Right lobe of liver (tissue), 6 donors: ENCODE measurements at regions not wholly inside any gene's neighbourhood (a gene's known extent, or its start where the extent isn't known, plus 50 kb on each side); places are given as distances from the start of the nearest gene placed in this dataset.

ENCODE experiments used
- ATAC-seq, 4 donors: fragments of 200-7000 bp; cut with Tn5 transposase; one replicate each; pipeline ENCODE4 v1.9.1; 2020; ENCODE audit warnings: mild to moderate bottlenecking in 4 of 4, moderate library complexity in 4 of 4
- DNase-seq, 3 donors: peaks; one replicate each; pipeline ENCODE4 v3.0.0-alpha.2; 2020
- H3K27ac ChIP-seq, 3 donors: fragments of 200-600 bp; one replicate each; pipeline ENCODE4 v1.8.0; 2022
- H3K27me3 ChIP-seq, 2 donors: fragments of 200-600 bp; one replicate each; pipeline ENCODE4 v1.8.0; 2022
- H3K36me3 ChIP-seq, 4 donors: fragments of 200-600 bp; sonication (generic) in 1 of 4; one replicate each; pipeline versions ENCODE4 v1.5.1 to v1.8.0; 2017 to 2022; ENCODE audit warnings: control low read depth in 1 of 4
- H3K4me1 ChIP-seq, 4 donors: fragments of 200-600 bp; sonication (generic) in 1 of 4; one replicate each; pipeline versions ENCODE4 v1.5.1 to v1.8.0; 2017 to 2022; ENCODE audit warnings: control low read depth in 1 of 4
- H3K4me3 ChIP-seq, 3 donors: fragments of 200-600 bp; one replicate each; pipeline ENCODE4 v1.8.0; 2022
- H3K9me3 ChIP-seq, 4 donors: fragments of 200-600 bp; sonication (generic) in 1 of 4; one replicate each; pipeline versions ENCODE4 v1.5.1 to v1.8.0; 2017 to 2022; ENCODE audit warnings: control low read depth in 1 of 4
- CTCF ChIP-seq, 4 donors: fragments of 200-600 bp in 3 of 4; fragments of 450-650 bp in 1 of 4; IDR thresholded peaks; one replicate each; pipeline versions ENCODE4 v1.5.1 to v1.8.0; 2016 to 2022; ENCODE audit warnings: antibody characterized with exemption in 4 of 4, mild to moderate bottlenecking in 2 of 4
- POLR2A ChIP-seq: fragments of 450-650 bp; IDR thresholded peaks from one replicate; pipeline ENCODE4 v1.6.1; 2017; ENCODE audit warnings: antibody characterized with exemption, mild to moderate bottlenecking
- WGBS: methylation state at CpG from one replicate; pipeline ENCODE4 v1.1.6; 2018; ENCODE audit warnings: low coverage, low lambda C conversion rate; ENCODE audit not compliant: insufficient coverage; ENCODE audit errors: missing lambda C conversion rate; 5-methylcytosine and 5-hydroxymethylcytosine counted together
- intact Hi-C, 2 donors: fragments of 100-400 bp; cut with DNase I; formaldehyde crosslinking; loops; one replicate each; pipeline versions ENCODE4 v1.11.2 to v1.14.1; 2022
- donor health status: DM: no; HTN: yes; CAD: no.
- donor health status: DM: no; HTN: no; CAD: no.
- donor health status: DM: no; HTN: no; CAD: no.
- donor health status: DM: no; HTN: yes; CAD: no.
- donor health status: DM: no; HTN: yes; CAD: no.

GRCh38 chr13:34822650-34823049 lies 119.4 kb upstream of the NBEA start:
- no peak for DNase-seq
- no peaks in the 10 kb centered on the region for H3K36me3 ChIP-seq
- H3K27me3 ChIP-seq = no peaks in the 10 kb centered on the region
- H3K4me3 ChIP-seq = no peak overlapping the region
- no peak for TF ChIP-seq CTCF (IDR thresholded peaks at IDR 0.05)
- TF ChIP-seq POLR2A = no peak
- intact Hi-C loops = no loop called here
- H3K9me3 ChIP-seq = no peaks in the 10 kb centered on the region
- no peak overlapping the region for H3K27ac ChIP-seq
- WGBS = 86% methylated on average over 1 of the region's 1 CpG
- ATAC-seq = no peak
- no peaks in the 10 kb centered on the region for H3K4me1 ChIP-seq

GRCh38 chr13:34826432-34826831 lies 115.6 kb upstream of the NBEA start:
- Histone ChIP-seq H3K27ac (no peak overlapping the region), H3K27me3 (no peaks in the 10 kb centered on the region), H3K4me3 (no peak overlapping the region), H3K9me3 (no peaks in the 10 kb centered on the region), H3K36me3 (no peaks in the 10 kb centered on the region), H3K4me1 (no peaks in the 10 kb centered on the region)
- WGBS = 52% methylated on average over 2 of the region's 2 CpGs
- no peak for ATAC-seq
- no peak for DNase-seq
- TF ChIP-seq CTCF (IDR thresholded peaks at IDR 0.05) (no peak), POLR2A (no peak)
- intact Hi-C loops = no loop called here

- intact Hi-C loops = no loop called here
- Histone ChIP-seq H3K4me3 (no peak overlapping the region), H3K27ac (no peak overlapping the region), H3K27me3 (no peaks in the 10 kb centered on the region), H3K36me3 (no peaks in the 10 kb centered on the region), H3K4me1 (no peaks in the 10 kb centered on the region), H3K9me3 (no peaks in the 10 kb centered on the region)
- ATAC-seq (no peak), DNase-seq (no peak)
- TF ChIP-seq CTCF (IDR thresholded peaks at IDR 0.05) (no peak), POLR2A (no peak)
- WGBS = 29% methylated on average over 6 of the region's 6 CpGs
These were observed 108.4 kb upstream of the NBEA start for GRCh38 chr13:34833562-34834182.

GRCh38 chr13:34842466-34842865 lies 99.6 kb upstream of the NBEA start:
- Histone ChIP-seq H3K4me1 (no peaks in the 10 kb centered on the region), H3K9me3 (no peaks in the 10 kb centered on the region), H3K27ac (no peak overlapping the region), H3K27me3 (no peaks in the 10 kb centered on the region), H3K36me3 (no peaks in the 10 kb centered on the region), H3K4me3 (no peak overlapping the region)
- DNase-seq (no peak), ATAC-seq (no peak)
- intact Hi-C loops = no loop called here
- WGBS = 71% methylated on average over 3 of the region's 3 CpGs
- no peak for TF ChIP-seq CTCF (IDR thresholded peaks at IDR 0.05)
- no peak for TF ChIP-seq POLR2A

- no peaks in the 10 kb centered on the region for H3K27me3 ChIP-seq
- TF ChIP-seq CTCF (IDR thresholded peaks at IDR 0.05) (no peak), POLR2A (no peak)
- intact Hi-C loops = no loop called here
- H3K4me1 ChIP-seq = no peaks in the 10 kb centered on the region
- DNase-seq = no peak
- WGBS = 64% methylated on average over 3 of the region's 3 CpGs
- H3K27ac ChIP-seq = no peak overlapping the region
- no peaks in the 10 kb centered on the region for H3K9me3 ChIP-seq
- H3K36me3 ChIP-seq = no peaks in the 10 kb centered on the region
- no peak overlapping the region for H3K4me3 ChIP-seq
- no peak for ATAC-seq
These were observed 94.3 kb upstream of the NBEA start for GRCh38 chr13:34847766-34848165.
